AG09319 (cell line): ENCODE measurements at regions not wholly inside any gene's neighbourhood (a gene's known extent, or its start where the extent isn't known, plus 50 kb on each side); places are given as distances from the start of the nearest gene placed in this dataset.

ENCODE experiments used
- DNase-seq: peaks from one replicate; pipeline ENCODE4 v3.0.0-alpha.2; 2010; ENCODE audit warnings: low read depth; ENCODE audit errors: extremely low read depth
- CTCF ChIP-seq: IDR thresholded peaks from 2 replicates; pipeline ENCODE4 v1.5.1; 2011; ENCODE audit warnings: low read depth, mild to moderate bottlenecking, inconsistent platforms, low read length, moderate library complexity

- TF ChIP-seq CTCF = no peak
These were observed 280.9 kb downstream of the FGFR2 start for GRCh38 chr10:121317374-121317773.

GRCh38 chr10:121322046-121322445 lies 276.2 kb downstream of the FGFR2 start:
- DNase-seq = no peak
- TF ChIP-seq CTCF = no peak

More at GRCh38 chr10:121317374-121317773, 280.9 kb downstream of the FGFR2 start:
- DNase-seq = no peak

GRCh38 chr10:121322776-121323175 lies 275.5 kb downstream of the FGFR2 start:
- no peak for DNase-seq
- TF ChIP-seq CTCF = no peak

GRCh38 chr10:121323443-121323842 lies 274.8 kb downstream of the FGFR2 start:
- DNase-seq = no peak
- no peak for TF ChIP-seq CTCF

- TF ChIP-seq CTCF = no peak
- no peak for DNase-seq
These were observed 273.5 kb downstream of the FGFR2 start for GRCh38 chr10:121324678-121325213.

GRCh38 chr10:121325490-121326231 lies 272.6 kb downstream of the FGFR2 start:
- TF ChIP-seq CTCF = no peak
- no peak for DNase-seq

GRCh38 chr10:121326905-121327304 lies 271.3 kb downstream of the FGFR2 start:
- DNase-seq = no peak
- TF ChIP-seq CTCF = no peak
